OCI-LY7 (cell line): ENCODE measurements at regions not wholly inside any gene's neighbourhood (a gene's known extent, or its start where the extent isn't known, plus 50 kb on each side); places are given as distances from the start of the nearest gene placed in this dataset.

Experiments used
- BruUV-seq: library from RNA; stranded (reverse); fragments of 400-500 nt; replicated peaks from 2 replicates; lab custom pipeline; 2021; lab: Mats Ljungman, UMichigan
- CTCF ChIA-PET: fragments of 300-600 bp; sonication (Branson Sonifier 250); formaldehyde crosslinking; loops from one replicate; lab custom pipeline; 2022; ENCODE audit warnings: antibody characterized with exemption; ENCODE audit not compliant: unreplicated experiment; lab: Charles Lee
- POLR2A ChIA-PET: fragments of 300-600 bp; sonication (Branson Sonifier 250); formaldehyde crosslinking; loops from one replicate; lab custom pipeline; 2022; ENCODE audit warnings: antibody characterized with exemption; lab: Charles Lee
- DNase-seq: peaks from one replicate; pipeline ENCODE4 v3.0.0-alpha.2; 2015; ENCODE audit warnings: low spot score
- H2AFZ ChIP-seq: fragments of 200-600 bp; sonication (generic), shearing (Covaris generic); 2 replicates; pipeline ENCODE4 v1.6.1; 2014; ENCODE audit warnings: mild to moderate bottlenecking, antibody characterized with exemption, low read length, moderate library complexity
- H3K27ac ChIP-seq: fragments of 200-600 bp; sonication (generic); 2 replicates; pipeline ENCODE4 v1.5.1; 2014; ENCODE audit warnings: mixed run types, low read depth, mild to moderate bottlenecking, moderate library complexity, low read length, inconsistent platforms; ENCODE audit not compliant: poor library complexity, severe bottlenecking
- H3K36me3 ChIP-seq: fragments of 200-600 bp; sonication (generic); 2 replicates; pipeline ENCODE4 v1.6.1; 2014; ENCODE audit warnings: mild to moderate bottlenecking, antibody characterized with exemption, low read length, moderate library complexity, mixed read lengths; ENCODE audit not compliant: insufficient read depth
- H3K4me1 ChIP-seq: fragments of 200-600 bp; sonication (generic); 2 replicates; pipeline ENCODE4 v1.5.1; 2014; ENCODE audit warnings: mild to moderate bottlenecking, low read length; ENCODE audit not compliant: insufficient read depth, poor library complexity, severe bottlenecking
- H3K4me2 ChIP-seq: fragments of 200-600 bp; sonication (generic); 2 replicates; pipeline ENCODE4 v1.6.1; 2014; ENCODE audit warnings: mild to moderate bottlenecking, low read length
- H3K4me3 ChIP-seq: fragments of 200-600 bp; sonication (generic); 2 replicates; pipeline ENCODE4 v1.5.1; 2014; ENCODE audit warnings: mild to moderate bottlenecking, low read depth, low read length; ENCODE audit not compliant: poor library complexity, severe bottlenecking
- H3K79me2 ChIP-seq: fragments of 200-600 bp; sonication (generic); 2 replicates; pipeline ENCODE4 v1.6.1; 2016; ENCODE audit warnings: low read depth, mild to moderate bottlenecking, low read length, moderate library complexity, mixed read lengths; ENCODE audit not compliant: insufficient read depth
- H3K9me2 ChIP-seq: fragments of 200-600 bp; sonication (generic); 2 replicates; pipeline ENCODE4 v1.6.1; 2016; ENCODE audit warnings: mild to moderate bottlenecking, low read length, mixed read lengths; ENCODE audit not compliant: insufficient read depth
- H3K9me3 ChIP-seq: fragments of 200-600 bp; sonication (generic); 2 replicates; pipeline ENCODE4 v1.6.1; 2014; ENCODE audit warnings: mild to moderate bottlenecking, mixed run types, low read length, mixed read lengths
- H4K20me1 ChIP-seq: fragments of 200-600 bp; sonication (generic); 2 replicates; pipeline ENCODE4 v1.6.1; 2014; ENCODE audit warnings: mild to moderate bottlenecking, antibody characterized with exemption, low read length, moderate library complexity, mixed read lengths; ENCODE audit not compliant: insufficient read depth
- EZH2phosphoT487 ChIP-seq: fragments of 200-600 bp; sonication (generic); IDR thresholded peaks from 2 replicates; pipeline ENCODE4 v1.6.1; 2018; ENCODE audit warnings: low read depth, borderline replicate concordance, mild to moderate bottlenecking, mixed run types, antibody characterized with exemption, low read length, moderate library complexity, mixed read lengths
- intact Hi-C: fragments of 100-400 bp; cut with micrococcal nuclease; formaldehyde crosslinking; loops from one replicate; pipeline ENCODE4 v1.10.0; 2022; ENCODE audit not compliant: unreplicated experiment
- TF ChIP-seq, protein P1 (sequence below): fragments of 200-600 bp; sonication (generic); conservative IDR thresholded peaks from 2 replicates; pipeline ENCODE4 v1.5.1; 2014; ENCODE audit warnings: mild to moderate bottlenecking, antibody characterized with exemption, low read length, moderate library complexity, mixed read lengths

DNA sequence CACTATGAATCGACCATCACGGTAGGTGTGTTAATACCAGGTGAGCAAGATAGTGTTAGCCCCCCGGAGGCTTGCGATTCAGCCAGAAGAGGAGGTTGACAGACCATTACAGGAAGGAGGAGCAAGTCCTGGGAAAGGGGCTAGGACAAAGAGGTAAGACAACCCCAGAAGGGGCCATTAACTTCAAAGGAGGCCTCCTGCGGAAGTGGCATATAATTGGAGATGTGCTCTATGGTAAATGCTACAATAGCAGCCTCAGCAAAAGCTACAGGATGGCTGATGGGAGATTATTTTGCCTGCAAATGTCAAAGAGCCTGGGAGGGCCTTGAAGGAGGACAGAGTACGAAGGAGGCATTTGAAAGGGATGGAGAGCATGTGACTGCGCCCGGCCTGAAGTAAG lies 108.6 kb upstream of the CITED2 start:
- no peak for DNase-seq
- Histone ChIP-seq H3K9me3 (no peaks in the 10 kb centered on the region), H3K4me3 (no peak overlapping the region), H4K20me1 (no peaks in the 10 kb centered on the region), H3K4me2 (no peak overlapping the region), H3K36me3 (no peaks in the 10 kb centered on the region), H3K9me2 (no peaks in the 10 kb centered on the region), H3K79me2 (no peaks in the 10 kb centered on the region), H2AFZ (no peak overlapping the region), H3K4me1 (no peaks in the 10 kb centered on the region), H3K27ac (no peak overlapping the region)
- no TSS peak for BruUV-seq
- ChIA-PET CTCF (no interaction called here), POLR2A (no interaction called here)
- intact Hi-C loops, result no loop called here
- TF ChIP-seq EZH2phosphoT487, result no peak
- TF ChIP-seq, protein P1, sequence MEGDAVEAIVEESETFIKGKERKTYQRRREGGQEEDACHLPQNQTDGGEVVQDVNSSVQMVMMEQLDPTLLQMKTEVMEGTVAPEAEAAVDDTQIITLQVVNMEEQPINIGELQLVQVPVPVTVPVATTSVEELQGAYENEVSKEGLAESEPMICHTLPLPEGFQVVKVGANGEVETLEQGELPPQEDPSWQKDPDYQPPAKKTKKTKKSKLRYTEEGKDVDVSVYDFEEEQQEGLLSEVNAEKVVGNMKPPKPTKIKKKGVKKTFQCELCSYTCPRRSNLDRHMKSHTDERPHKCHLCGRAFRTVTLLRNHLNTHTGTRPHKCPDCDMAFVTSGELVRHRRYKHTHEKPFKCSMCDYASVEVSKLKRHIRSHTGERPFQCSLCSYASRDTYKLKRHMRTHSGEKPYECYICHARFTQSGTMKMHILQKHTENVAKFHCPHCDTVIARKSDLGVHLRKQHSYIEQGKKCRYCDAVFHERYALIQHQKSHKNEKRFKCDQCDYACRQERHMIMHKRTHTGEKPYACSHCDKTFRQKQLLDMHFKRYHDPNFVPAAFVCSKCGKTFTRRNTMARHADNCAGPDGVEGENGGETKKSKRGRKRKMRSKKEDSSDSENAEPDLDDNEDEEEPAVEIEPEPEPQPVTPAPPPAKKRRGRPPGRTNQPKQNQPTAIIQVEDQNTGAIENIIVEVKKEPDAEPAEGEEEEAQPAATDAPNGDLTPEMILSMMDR, result no peak

DNA sequence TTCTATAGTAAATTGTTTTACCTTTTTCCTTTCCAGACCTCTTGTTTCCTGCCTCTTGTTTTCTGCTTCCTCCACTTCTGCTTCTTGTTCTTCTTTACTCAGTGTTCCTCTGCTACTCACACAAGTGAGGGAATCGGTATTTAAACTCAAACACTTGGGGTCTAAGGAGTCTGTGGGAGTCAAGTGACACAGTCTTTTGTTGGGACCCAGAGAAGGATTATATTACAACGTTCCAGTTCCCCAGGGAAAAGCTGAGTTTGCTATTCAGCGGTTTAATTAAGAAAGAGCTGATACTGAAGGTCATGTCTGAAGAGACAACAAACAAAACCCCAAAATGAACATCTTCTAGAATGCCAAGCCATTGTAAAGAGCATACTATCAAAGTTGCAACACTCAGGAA lies 107.8 kb upstream of the CITED2 start:
- intact Hi-C loops, result no loop called here
- TF ChIP-seq, protein P1, result no peak
- H3K36me3 ChIP-seq, result no peaks in the 10 kb centered on the region
- H3K9me3 ChIP-seq, result no peaks in the 10 kb centered on the region
- no peaks in the 10 kb centered on the region for H4K20me1 ChIP-seq
- H3K27ac ChIP-seq, result no peak overlapping the region
- no peak overlapping the region for H2AFZ ChIP-seq
- H3K4me2 ChIP-seq, result no peak overlapping the region
- no TSS peak for BruUV-seq
- POLR2A ChIA-PET, result interaction anchor here (0.6 kb wide), 1 partner anchor 8 kb away, joined by 3 read pairs; no protein-coding TSS in a partner anchor
- no peaks in the 10 kb centered on the region for H3K4me1 ChIP-seq
- no peak for DNase-seq
- H3K9me2 ChIP-seq, result no peaks in the 10 kb centered on the region
- no peaks in the 10 kb centered on the region for H3K79me2 ChIP-seq
- no peak overlapping the region for H3K4me3 ChIP-seq
- CTCF ChIA-PET, result no interaction called here

DNA sequence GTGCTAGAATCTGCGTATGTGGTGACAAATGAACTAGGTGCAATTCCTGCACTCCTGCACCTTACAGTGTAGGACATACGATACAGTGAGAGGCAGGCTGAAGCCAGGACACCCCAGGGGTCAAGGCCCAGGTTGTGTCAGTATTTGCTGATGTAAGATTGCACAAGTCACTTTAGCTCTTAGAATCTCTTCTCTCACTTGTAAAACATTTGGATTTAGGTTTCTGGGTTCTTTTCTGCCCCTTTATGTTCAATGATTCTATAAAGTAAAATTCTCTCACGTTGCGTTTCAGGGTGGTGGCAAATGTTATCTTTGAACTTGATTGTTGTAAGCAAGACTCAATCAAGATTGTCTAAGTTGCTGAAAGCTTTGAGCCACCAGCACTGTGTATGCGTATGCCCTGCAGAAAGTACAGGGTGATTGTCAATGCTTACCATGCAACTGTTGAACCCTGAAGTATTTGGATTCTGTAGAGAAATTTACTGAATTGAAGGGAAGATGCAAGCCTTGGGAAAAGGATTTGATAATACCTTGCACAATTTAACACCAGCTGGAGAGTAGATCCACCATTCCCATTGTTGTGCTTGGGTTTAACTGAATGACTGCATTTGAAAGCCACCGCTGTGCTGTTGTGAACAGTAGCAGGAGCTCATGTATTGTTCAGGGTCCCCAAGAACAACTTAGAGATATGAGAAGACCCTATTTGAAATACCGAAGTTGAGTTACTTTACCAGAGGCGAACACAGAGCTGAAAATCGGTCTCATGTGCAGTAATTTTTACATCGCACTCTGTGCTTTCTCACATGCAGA lies 106.1 kb upstream of the CITED2 start:
- no peaks in the 10 kb centered on the region for H3K9me3 ChIP-seq
- TF ChIP-seq, protein P1, result no peak
- no peak for TF ChIP-seq EZH2phosphoT487
- DNase-seq, result no peak
- H3K36me3 ChIP-seq, result no peaks in the 10 kb centered on the region
- H3K9me2 ChIP-seq, result no peaks in the 10 kb centered on the region
- CTCF ChIA-PET, result no interaction called here
- H3K4me1 ChIP-seq, result no peaks in the 10 kb centered on the region
- no peak overlapping the region for H3K27ac ChIP-seq
- BruUV-seq, result no TSS peak
- no peak overlapping the region for H2AFZ ChIP-seq
- no peaks in the 10 kb centered on the region for H4K20me1 ChIP-seq
- H3K4me3 ChIP-seq, result no peak overlapping the region
- H3K4me2 ChIP-seq, result no peak overlapping the region
- POLR2A ChIA-PET, result interaction anchor here (0.7 kb wide), 1 partner anchor 25 kb away, joined by 3 read pairs; no protein-coding TSS in a partner anchor
- intact Hi-C loops, result no loop called here
- H3K79me2 ChIP-seq, result no peaks in the 10 kb centered on the region
